HFFc6 (cell line): ENCODE measurements at regions not wholly inside any gene's neighbourhood (a gene's known extent, or its start where the extent isn't known, plus 50 kb on each side); places are given as distances from the start of the nearest gene placed in this dataset.

Experiments
- DNase-seq: peaks from one replicate; pipeline ENCODE4 v3.0.0-alpha.2; 2018
- H3K27ac Mint-ChIP-seq: 2 replicates; pipeline ENCODE4 v1.8.0; 2020; ENCODE audit warnings: mild to moderate bottlenecking, mixed read lengths
- H3K27me3 Mint-ChIP-seq: 2 replicates; pipeline ENCODE4 v1.8.0; 2021; ENCODE audit warnings: mild to moderate bottlenecking, moderate library complexity, mixed read lengths; ENCODE audit not compliant: insufficient read depth
- H3K36me3 Mint-ChIP-seq: 2 replicates; pipeline ENCODE4 v1.8.0; 2021; ENCODE audit warnings: low read depth, mixed read lengths
- H3K4me1 Mint-ChIP-seq: 2 replicates; pipeline ENCODE4 v1.8.0; 2020; ENCODE audit warnings: low read depth, mixed read lengths
- H3K4me3 Mint-ChIP-seq: 2 replicates; pipeline ENCODE4 v1.8.0; 2020; ENCODE audit warnings: mild to moderate bottlenecking, moderate library complexity, mixed read lengths
- H3K9me3 Mint-ChIP-seq: 2 replicates; pipeline ENCODE4 v1.8.0; 2020; ENCODE audit warnings: mild to moderate bottlenecking, mixed read lengths
- TF ChIP-seq, protein P1 (sequence below): fragments of 200-600 bp; sonication (generic); IDR thresholded peaks from 2 replicates; pipeline ENCODE4 v1.5.0; 2021; ENCODE audit warnings: antibody characterized with exemption, mild to moderate bottlenecking

DNA sequence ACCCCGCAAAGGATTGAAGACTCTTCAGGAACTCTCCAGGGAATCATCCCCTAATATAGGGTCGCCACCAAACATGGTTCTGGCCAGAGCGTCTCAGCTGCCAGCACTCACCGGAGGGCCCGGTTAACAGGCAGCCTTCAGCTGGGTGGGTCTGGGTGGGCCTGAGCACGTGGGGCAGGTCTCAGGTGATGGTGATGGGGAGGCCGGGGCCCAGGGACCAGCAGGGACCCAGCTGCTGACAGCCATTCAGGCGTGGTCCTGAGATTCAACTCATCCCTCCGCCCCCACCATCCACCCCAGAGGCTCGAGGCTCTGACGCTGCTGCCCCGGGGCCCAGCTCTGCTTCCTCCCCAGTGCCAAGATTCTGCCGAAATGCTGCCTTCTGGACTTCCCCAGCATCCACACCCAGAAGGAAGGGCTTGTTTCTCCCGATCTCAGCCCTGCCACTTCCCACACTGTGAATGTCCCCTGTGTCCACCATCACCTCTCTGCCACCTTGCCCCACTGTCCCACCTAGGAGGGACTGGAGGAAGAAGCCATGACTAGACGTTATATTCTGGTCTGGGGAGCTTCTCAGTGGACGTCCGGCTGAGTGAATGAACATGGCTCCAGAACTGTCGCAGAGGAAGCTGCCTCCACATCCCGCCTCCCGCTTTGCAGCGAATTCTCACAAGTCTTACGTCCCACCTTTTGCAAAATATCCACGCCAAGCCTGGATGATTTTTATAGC is 294.2 kb upstream of the SALL3 start:
- no peak for DNase-seq
- Mint-ChIP-seq H3K4me3 (no peak overlapping the region), H3K4me1 (no peaks in the 10 kb centered on the region), H3K36me3 (0 out of 2 replicates have a peak, but pooled peaks cover 5% of the 10 kb centered on the region), H3K27ac (no peak overlapping the region), H3K27me3 (peaks cover 2% of the 10 kb centered on the region; the same call in 1 of the 2 replicates), H3K9me3 (peaks cover 59% of the 10 kb centered on the region)
- TF ChIP-seq, protein P1, sequence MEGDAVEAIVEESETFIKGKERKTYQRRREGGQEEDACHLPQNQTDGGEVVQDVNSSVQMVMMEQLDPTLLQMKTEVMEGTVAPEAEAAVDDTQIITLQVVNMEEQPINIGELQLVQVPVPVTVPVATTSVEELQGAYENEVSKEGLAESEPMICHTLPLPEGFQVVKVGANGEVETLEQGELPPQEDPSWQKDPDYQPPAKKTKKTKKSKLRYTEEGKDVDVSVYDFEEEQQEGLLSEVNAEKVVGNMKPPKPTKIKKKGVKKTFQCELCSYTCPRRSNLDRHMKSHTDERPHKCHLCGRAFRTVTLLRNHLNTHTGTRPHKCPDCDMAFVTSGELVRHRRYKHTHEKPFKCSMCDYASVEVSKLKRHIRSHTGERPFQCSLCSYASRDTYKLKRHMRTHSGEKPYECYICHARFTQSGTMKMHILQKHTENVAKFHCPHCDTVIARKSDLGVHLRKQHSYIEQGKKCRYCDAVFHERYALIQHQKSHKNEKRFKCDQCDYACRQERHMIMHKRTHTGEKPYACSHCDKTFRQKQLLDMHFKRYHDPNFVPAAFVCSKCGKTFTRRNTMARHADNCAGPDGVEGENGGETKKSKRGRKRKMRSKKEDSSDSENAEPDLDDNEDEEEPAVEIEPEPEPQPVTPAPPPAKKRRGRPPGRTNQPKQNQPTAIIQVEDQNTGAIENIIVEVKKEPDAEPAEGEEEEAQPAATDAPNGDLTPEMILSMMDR: no peak

DNA sequence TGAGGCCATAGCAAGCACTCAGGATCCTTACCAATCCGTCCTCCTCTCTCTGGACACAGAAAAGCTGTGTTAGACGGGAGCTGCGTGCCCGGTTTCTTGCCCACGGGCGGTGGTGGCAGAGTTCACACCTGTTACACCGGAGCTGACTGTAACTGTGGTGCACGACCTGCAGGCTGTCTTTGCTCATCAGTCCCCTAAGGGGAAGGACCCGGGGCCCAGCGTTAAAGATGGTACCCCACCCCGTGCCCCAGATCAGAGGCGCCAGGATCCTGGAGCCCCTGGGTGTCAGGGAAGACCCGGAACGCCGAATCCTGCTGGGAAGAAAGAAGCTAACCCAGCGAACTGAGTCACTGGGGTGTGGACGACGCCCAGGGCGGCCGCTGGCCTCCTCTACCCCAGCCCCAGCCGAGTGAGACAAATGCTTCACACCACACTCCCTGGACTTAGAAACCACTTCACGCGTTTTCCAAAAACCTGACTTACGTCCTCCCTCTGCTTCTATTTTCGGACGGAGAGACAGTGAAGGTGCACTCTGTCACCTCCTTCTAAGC is 293.6 kb upstream of the SALL3 start:
- TF ChIP-seq, protein P1: no peak
- Mint-ChIP-seq H3K27ac (no peak overlapping the region), H3K36me3 (0 out of 2 replicates have a peak, but pooled peaks cover 5% of the 10 kb centered on the region), H3K27me3 (peaks cover 2% of the 10 kb centered on the region; the same call in 1 of the 2 replicates), H3K4me3 (no peak overlapping the region), H3K4me1 (no peaks in the 10 kb centered on the region), H3K9me3 (peaks cover 58% of the 10 kb centered on the region)
- no peak for DNase-seq

DNA sequence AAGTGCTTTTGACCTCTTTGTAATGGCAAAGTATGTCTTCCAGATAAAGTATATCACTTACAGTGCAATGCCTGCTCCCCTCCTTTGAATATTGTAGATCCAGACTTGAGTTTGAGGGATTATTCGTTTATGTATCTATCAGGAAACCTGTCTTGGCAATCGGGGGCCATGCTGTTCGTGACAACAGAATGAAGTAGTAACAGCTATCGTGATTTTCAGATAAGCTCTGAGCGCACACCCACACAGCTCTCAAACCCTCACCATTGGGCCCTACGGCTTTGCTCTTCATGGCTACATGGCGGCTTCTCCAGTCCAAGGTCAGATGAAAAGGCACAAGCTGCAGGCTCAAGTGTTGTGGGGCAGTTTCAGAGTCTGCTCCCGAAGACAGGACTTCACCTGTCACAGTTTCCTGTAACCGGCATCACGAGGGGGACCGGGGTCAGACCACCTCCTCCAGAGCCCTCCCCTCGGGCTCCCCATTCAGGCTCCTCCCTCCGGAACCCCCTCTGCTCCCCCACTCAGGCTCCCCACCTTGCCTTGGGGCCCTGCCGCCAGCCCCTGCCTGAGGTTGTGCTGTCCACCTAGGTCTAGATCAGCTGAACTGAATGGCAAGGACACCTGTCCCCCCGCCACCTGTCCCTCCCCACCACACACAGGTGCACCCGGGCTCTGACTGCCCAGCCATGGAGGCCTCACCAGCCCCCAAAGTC is 292.5 kb upstream of the SALL3 start:
- H3K27ac Mint-ChIP-seq: no peak overlapping the region
- no peak overlapping the region for H3K4me3 Mint-ChIP-seq
- no peak for DNase-seq
- H3K4me1 Mint-ChIP-seq: no peaks in the 10 kb centered on the region
- 0 out of 2 replicates have a peak, but pooled peaks cover 5% of the 10 kb centered on the region for H3K36me3 Mint-ChIP-seq
- H3K27me3 Mint-ChIP-seq: peaks cover 2% of the 10 kb centered on the region; the same call in 1 of the 2 replicates
- peaks cover 62% of the 10 kb centered on the region for H3K9me3 Mint-ChIP-seq
- TF ChIP-seq, protein P1: no peak

DNA sequence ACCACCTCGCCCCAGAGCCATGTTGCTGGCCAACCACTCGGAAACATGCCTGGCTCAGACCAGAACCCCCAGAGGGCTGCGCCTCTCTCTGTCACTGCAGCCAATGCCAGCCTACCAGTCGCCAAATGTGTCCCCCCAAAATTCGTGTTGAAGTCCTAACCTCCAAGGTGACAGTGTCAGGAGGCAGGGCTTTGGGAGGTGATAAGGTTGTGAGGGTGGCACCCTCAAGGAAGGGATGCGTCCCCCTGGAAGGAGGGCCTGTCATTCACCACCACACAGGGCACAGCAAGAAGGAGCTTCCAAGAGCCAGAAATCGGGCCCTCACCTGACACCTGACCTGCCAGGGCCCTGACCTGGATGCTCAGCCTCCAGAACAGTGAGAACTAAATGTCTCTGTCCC is 291.9 kb upstream of the SALL3 start:
- Mint-ChIP-seq H3K27me3 (peaks cover 2% of the 10 kb centered on the region; the same call in 1 of the 2 replicates), H3K4me1 (no peaks in the 10 kb centered on the region), H3K4me3 (no peak overlapping the region), H3K9me3 (peaks cover 68% of the 10 kb centered on the region), H3K36me3 (0 out of 2 replicates have a peak, but pooled peaks cover 5% of the 10 kb centered on the region), H3K27ac (no peak overlapping the region)
- DNase-seq: no peak
- TF ChIP-seq, protein P1: no peak

DNA sequence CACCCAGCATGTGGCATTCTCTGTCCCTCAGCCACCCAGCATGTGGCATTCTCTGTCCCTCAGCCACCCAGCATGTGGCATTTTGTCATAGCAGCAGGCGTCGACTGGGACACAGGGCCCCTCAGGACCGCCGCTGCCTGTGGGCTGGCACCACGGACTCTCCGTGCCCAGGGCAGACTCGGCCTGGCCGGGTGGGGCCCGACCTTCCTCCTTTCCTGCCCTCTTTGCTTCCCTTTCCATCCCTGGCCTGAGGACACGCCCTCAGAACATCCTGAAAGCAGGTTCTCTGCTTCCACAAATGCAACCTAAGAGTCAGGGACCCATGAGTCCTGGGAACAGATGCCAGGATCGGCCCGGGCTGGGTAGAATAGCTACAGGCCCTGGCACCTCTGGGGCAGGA is 291.4 kb upstream of the SALL3 start:
- DNase-seq: no peak
- Mint-ChIP-seq H3K27me3 (peaks cover 2% of the 10 kb centered on the region; the same call in 1 of the 2 replicates), H3K9me3 (peaks cover 67% of the 10 kb centered on the region), H3K4me3 (no peak overlapping the region), H3K4me1 (no peaks in the 10 kb centered on the region), H3K27ac (no peak overlapping the region), H3K36me3 (0 out of 2 replicates have a peak, but pooled peaks cover 5% of the 10 kb centered on the region)
- TF ChIP-seq, protein P1: no peak
